Uterus (tissue), 2 donors: ENCODE measurements at regions not wholly inside any gene's neighbourhood (a gene's known extent, or its start where the extent isn't known, plus 50 kb on each side); places are given as distances from the start of the nearest gene placed in this dataset.

Source experiments
- POLR2A ChIP-seq, 2 donors: fragments of 450-650 bp; IDR thresholded peaks; one replicate each; pipeline ENCODE4 v1.6.1; 2016; ENCODE audit warnings: antibody characterized with exemption in 2 of 2, mild to moderate bottlenecking in 1 of 2, moderate library complexity in 1 of 2
- TF ChIP-seq, protein P1 (sequence below), 4 experiments: fragments of 200-600 bp in 2 of 4; fragments of 450-650 bp in 2 of 4; sonication (generic) in 2 of 4; IDR thresholded peaks; one replicate each; pipeline ENCODE4 v1.5.1; 2016 to 2019; ENCODE audit warnings: antibody characterized with exemption in 4 of 4, mild to moderate bottlenecking in 2 of 4, moderate library complexity in 1 of 4

DNA sequence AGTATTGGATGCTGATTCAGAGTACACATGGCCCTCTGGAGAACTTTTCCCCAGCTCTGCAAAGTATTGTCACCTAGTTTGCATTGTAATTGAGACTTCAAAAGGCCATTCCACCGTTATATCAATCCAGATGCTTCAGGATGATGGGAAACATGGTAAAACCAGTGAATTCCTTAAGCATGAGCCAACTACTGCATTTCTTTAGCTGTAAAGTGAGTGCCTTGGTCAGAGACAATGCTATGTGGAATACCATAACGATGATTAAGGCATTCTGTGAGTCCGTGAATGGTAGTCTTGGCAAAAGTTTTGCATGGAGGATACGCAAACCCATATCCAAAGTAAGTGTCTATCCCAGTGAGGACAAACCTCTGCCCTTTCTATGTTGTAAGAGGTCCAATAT is 355.2 kb downstream of the DCAF12L2 start:
- TF ChIP-seq POLR2A (IDR thresholded peaks at IDR 0.05), result no peak
- TF ChIP-seq, protein P1, sequence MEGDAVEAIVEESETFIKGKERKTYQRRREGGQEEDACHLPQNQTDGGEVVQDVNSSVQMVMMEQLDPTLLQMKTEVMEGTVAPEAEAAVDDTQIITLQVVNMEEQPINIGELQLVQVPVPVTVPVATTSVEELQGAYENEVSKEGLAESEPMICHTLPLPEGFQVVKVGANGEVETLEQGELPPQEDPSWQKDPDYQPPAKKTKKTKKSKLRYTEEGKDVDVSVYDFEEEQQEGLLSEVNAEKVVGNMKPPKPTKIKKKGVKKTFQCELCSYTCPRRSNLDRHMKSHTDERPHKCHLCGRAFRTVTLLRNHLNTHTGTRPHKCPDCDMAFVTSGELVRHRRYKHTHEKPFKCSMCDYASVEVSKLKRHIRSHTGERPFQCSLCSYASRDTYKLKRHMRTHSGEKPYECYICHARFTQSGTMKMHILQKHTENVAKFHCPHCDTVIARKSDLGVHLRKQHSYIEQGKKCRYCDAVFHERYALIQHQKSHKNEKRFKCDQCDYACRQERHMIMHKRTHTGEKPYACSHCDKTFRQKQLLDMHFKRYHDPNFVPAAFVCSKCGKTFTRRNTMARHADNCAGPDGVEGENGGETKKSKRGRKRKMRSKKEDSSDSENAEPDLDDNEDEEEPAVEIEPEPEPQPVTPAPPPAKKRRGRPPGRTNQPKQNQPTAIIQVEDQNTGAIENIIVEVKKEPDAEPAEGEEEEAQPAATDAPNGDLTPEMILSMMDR (IDR thresholded peaks at IDR 0.05), result no peak
